AG04450 (cell line): ENCODE measurements at regions not wholly inside any gene's neighbourhood (a gene's known extent, or its start where the extent isn't known, plus 50 kb on each side); places are given as distances from the start of the nearest gene placed in this dataset.

Source experiments
- CTCF ChIA-PET: fragments of 300-600, 350-600 bp; formaldehyde crosslinking; extraction: SDS; loops from one replicate; lab custom pipeline; 2022; ENCODE audit warnings: antibody characterized with exemption, inconsistent platforms; lab: Charles Lee
- POLR2A ChIA-PET: fragments of 350-600 bp; formaldehyde crosslinking; extraction: SDS; loops from one replicate; lab custom pipeline; 2021; ENCODE audit warnings: antibody characterized with exemption, inconsistent platforms; lab: Yijun Ruan, JAX
- DNase-seq: peaks from one replicate; pipeline ENCODE4 v3.0.0-alpha.2; 2011; ENCODE audit warnings: low read depth, low spot score
- H3K27ac ChIP-seq: one replicate; pipeline ENCODE4 v1.5.1; 2012; ENCODE audit warnings: low read depth, low read length, control low read depth
- H3K27me3 ChIP-seq: one replicate; pipeline ENCODE4 v1.6.0; 2012; ENCODE audit warnings: low read length; ENCODE audit not compliant: control insufficient read depth, insufficient read depth
- H3K4me3 ChIP-seq: 2 replicates; pipeline ENCODE4 v1.5.1; 2011; ENCODE audit warnings: mild to moderate bottlenecking, low read depth, low read length, control low read depth
- H3K9me3 ChIP-seq: 2 replicates; pipeline ENCODE4 v1.5.1; 2012; ENCODE audit warnings: low read length; ENCODE audit not compliant: control insufficient read depth, insufficient read depth
- CTCF ChIP-seq: IDR thresholded peaks from 2 replicates; pipeline ENCODE4 v1.5.1; 2011; ENCODE audit warnings: low read depth, low read length, control low read depth, inconsistent platforms

DNA sequence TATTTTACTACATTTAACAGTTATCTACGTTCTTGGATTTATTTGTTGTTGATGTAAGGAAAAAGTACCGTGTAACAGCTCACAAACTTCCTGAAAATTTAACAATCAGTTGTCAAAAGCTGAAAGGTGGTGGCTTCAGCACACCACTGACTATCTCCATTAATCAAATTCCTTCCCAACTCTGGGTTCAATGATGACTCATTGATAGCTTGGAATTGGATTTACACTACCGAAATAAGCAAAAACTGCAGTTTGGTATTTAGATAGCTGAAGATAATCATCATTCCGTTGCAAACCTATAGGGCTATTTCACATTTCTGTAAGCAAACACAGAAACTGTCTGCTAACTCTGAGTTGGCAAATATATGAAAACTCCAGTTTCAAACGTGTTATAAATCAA lies 322.3 kb upstream of the TFPI start:
- CTCF ChIA-PET: interaction anchor here (1.0 to 2.6 kb wide), 4 partner anchors 33 to 635 kb away, joined by 3 to 7 read pairs (median 4); no protein-coding TSS in a partner anchor
- no peak overlapping the region for H3K4me3 ChIP-seq
- H3K27me3 ChIP-seq: no peaks in the 10 kb centered on the region
- DNase-seq: no peak
- H3K9me3 ChIP-seq: no peaks in the 10 kb centered on the region
- no peak overlapping the region for H3K27ac ChIP-seq
- no peak for TF ChIP-seq CTCF
- POLR2A ChIA-PET: no interaction called here

DNA sequence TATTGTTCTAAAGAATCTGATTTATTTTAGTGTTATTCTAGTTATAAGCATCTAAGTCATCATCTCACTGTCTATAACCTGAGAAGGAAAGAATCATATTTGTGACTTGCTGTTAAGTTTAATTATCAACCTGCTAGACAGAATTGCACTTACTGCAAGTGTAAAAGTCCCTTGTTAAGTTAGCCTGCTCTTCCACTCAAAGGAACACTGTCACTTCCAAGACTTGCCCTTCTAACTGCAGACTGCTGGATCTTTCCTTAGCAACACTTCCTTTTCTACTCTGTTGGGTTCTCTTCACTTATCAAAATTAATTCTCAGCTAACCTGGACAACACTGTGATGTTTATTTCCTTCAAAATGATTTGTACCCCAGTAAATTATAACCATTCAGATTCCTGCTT lies 323.2 kb upstream of the TFPI start:
- ChIA-PET POLR2A (no interaction called here), CTCF (interaction anchor here (1.0 to 2.6 kb wide), 4 partner anchors 34 to 635 kb away, joined by 3 to 7 read pairs (median 4); no protein-coding TSS in a partner anchor)
- no peak for DNase-seq
- Histone ChIP-seq H3K9me3 (no peaks in the 10 kb centered on the region), H3K27me3 (no peaks in the 10 kb centered on the region), H3K27ac (no peak overlapping the region), H3K4me3 (no peak overlapping the region)
- no peak for TF ChIP-seq CTCF

- no peak for TF ChIP-seq CTCF
Observed at GRCh38 chr2:187878112-187878511, 323.9 kb upstream of the TFPI start.

GRCh38 chr2:187879491-187879890 lies 325.3 kb upstream of the TFPI start:
- Histone ChIP-seq H3K27ac (no peak overlapping the region), H3K4me3 (no peak overlapping the region), H3K27me3 (no peaks in the 10 kb centered on the region), H3K9me3 (no peaks in the 10 kb centered on the region)
- TF ChIP-seq CTCF: no peak
- no peak for DNase-seq
- ChIA-PET POLR2A (no interaction called here), CTCF (no interaction called here)

More at GRCh38 chr2:187878112-187878511, 323.9 kb upstream of the TFPI start:
- DNase-seq: no peak
- Histone ChIP-seq H3K27ac (no peak overlapping the region), H3K27me3 (no peaks in the 10 kb centered on the region), H3K9me3 (no peaks in the 10 kb centered on the region), H3K4me3 (no peak overlapping the region)
- ChIA-PET POLR2A (no interaction called here), CTCF (no interaction called here)

DNA sequence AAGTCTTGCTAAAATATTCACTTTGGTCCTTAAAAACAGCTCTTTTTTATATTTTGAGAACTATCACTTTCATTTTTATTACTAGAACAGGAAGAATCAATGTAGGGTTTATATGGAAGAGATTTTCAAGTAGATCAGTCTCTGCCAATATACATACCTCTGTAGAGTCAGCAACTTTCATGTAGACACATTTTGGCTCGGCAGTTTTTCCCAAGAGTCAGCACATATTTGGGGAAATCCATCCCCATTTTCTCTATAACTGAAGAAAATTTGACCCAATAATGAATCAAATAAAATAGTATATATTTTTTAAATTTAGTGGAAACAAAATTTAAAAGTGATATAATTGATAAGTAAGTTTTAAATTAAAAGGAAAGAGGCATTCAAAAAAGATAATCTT lies 329.8 kb upstream of the TFPI start:
- Histone ChIP-seq H3K4me3 (no peak overlapping the region), H3K27ac (no peak overlapping the region), H3K9me3 (no peaks in the 10 kb centered on the region), H3K27me3 (no peaks in the 10 kb centered on the region)
- no peak for TF ChIP-seq CTCF
- POLR2A ChIA-PET: no interaction called here
- CTCF ChIA-PET: no interaction called here
- DNase-seq: no peak
